AG08396 (cell line): ENCODE measurements at regions not wholly inside any gene's neighbourhood (a gene's known extent, or its start where the extent isn't known, plus 50 kb on each side); places are given as distances from the start of the nearest gene placed in this dataset.

Experiments
- DNase-seq: peaks from one replicate; pipeline ENCODE4 v3.0.0; 2012; ENCODE audit warnings: low spot score, mixed read lengths

DNA sequence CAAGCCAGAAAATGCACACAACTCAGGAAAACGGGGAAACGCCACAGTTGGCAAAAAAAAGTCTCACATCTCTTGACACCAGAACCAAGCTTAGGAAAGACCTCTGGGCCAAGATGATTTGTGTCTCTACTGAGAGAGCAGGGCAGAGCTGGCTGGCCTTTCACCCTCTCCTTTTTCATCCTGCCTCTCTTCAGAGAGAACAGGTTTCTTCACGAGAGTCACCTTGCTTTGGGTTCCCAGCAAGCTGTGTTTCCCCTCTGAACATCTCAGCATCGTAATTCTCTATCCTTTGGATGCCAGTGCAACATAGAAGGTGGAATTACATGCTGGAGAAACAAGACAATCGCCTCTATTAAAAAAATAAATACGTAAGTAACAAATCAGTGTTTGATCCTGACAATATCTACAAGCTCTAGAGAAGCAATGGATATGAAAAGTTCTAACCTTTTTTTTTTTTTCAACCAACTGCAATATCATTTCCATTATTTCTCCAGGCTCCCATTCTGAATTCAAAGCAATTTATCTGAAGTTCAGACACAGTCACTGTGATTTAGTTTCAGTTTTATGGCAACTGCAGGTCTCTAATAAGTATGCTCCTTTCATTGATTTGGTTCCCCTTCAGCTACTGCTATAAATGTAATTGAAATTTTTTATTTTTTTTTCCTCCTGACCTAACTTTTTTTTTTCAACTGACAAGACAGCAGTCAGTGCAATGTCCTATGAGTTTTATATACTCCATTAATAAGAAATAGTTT is 708.6 kb downstream of the DTWD2 start:
- no peak for DNase-seq

DNA sequence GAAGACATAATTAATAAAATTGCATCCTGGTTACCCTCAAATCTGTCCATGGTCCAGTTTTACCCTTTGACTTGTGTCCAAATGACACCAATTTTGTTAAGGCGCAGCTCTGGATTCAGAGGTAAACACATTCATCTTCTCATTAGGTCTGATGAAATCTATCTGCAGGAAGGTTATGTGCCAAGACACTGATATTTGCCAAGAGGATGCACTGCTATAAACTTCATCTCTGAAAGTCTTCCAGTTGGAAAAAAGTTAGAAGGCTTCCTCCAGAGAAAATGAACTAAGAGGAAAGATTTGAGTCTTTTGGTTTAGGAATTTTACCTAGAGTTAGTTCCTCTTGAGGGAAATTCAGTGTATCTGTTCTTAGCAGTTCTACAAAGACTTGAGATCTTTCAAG is 717.8 kb downstream of the DTWD2 start:
- no peak for DNase-seq

GRCh38 chr5:118258223-118258622 is 730.1 kb downstream of the DTWD2 start:
- DNase-seq = no peak

GRCh38 chr5:118257066-118257465 is 731.3 kb downstream of the DTWD2 start:
- DNase-seq = no peak

DNA sequence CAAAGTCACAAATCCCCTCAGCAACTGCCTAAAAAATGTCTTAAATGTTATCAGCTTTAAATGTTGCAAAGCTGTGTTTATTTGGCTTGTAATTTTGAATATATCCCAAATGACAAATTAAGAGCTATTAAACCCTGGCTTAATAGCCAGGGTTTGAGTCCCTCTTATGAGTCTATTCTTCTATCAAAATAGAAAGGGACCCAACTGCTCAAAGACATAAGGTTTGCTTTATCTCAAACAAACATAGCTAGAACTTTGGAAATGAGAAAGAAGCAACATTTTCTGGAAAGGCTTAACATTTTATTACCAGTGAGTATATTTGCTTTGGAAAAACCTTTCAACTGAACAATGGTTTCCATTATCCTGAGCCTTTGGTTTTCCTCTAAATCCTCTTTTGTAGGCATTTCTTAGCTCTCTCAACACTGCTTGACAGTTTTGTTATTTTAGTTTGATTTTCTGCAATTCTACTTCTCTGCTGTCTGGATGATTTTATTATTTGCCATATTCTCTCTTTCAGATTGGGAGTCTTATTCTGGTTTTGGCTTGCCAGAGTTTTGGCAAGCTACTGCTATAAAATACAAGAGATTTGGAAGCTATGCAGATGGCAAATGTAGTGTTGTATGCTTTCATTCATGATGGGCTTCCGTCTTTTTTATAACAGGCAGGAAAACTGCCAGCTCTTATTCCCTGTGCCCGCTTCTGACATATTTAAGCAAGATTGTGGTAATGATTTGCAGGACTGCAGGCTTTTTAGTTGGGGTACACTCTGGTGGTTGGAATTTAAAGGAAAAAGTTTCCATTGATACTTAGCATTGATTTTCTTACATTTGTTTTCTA is 734.9 kb downstream of the DTWD2 start:
- no peak for DNase-seq

DNA sequence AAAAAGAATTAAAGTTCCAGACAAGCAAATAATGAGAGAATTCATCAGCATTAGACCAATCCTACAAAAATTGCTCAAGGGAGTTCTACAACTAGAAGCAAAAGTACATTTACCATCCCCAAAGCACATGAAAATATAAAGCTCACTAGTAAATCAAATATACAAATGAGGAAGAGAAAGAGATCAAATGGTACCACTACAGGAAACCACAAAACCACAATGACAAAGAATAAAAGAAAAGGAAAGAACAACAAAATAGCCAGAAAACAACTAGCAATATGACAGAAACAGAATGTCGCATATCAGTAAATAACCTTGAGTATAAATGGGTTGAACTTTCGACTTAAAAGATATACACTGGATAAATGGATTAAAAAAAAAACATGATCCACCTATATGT is 739.0 kb downstream of the DTWD2 start:
- no peak for DNase-seq

DNA sequence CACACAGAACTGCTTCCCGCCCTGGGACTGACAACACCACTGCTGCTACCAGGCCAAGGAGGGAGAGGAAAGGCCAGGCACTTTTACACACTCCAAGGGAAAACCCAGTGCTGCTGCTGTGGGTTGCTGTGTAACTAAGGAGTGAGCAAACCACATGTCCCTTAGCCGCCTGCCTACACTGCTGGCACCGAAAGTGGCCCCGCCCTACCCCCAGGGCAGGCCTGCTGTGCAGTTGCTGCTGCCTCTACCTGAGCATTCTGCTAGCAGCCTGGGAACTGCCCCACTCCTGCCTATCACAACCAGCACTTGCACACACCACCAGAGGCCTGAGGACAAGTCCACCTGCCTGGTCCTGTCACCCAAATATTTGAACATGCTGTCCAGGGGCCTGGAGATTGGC is 740.9 kb downstream of the DTWD2 start:
- DNase-seq = no peak

DNA sequence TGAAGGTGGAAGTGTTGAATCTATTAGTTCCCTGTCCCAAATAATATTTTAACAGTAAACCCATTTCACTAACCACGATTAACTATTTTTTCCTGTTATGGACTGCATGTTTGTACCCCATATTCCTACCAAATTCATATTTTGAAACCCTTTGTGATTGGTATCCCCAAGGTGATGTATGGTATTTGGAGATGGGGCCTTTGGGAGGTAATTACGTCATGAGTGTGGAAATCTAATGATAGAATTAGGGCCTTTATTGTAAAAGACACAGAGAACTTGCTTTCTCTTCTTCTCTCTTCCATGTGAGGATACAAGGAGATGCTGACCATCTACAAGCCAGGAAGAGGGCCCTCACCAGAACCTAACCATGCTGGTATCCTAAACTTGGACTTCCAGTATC is 744.7 kb downstream of the DTWD2 start:
- no peak for DNase-seq

- DNase-seq = no peak
Measured at GRCh38 chr5:118243068-118243467, 745.3 kb downstream of the DTWD2 start.

DNA sequence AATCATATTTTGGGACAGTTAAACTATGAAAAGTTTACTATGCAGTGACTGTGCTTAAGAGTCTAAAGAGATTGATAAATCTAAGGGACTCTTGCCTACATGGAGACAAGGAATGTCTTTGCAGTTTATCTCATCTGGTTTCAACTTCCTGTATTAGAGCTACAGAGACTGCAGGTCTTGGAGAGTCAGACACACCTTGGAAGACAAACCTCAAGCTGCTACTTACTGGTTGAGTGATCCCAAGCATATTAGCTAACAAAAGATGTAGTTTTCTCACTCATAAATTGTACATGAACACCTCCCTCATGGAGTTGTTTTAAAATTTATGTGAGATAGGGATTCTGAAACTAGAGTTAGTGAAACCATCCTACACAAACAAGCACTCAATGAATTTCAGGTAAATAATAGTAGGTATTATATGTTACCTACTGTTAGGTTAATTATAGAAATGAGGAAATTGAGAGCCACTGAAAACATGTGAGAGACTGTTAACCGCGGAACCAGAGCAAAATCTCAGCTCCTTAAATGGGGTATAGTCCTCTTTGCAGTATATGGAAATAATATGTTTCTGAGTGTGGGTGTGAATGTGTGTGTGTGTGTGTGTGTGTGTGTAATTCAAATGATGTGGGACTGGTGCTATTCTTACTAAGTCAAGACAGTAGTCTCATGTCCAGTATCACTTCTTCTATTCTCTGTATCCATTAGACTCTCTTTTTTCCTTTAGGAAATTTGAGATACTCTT is 752.1 kb downstream of the DTWD2 start:
- no peak for DNase-seq

GRCh38 chr5:118233606-118234005 is 754.7 kb downstream of the DTWD2 start:
- no peak for DNase-seq

GRCh38 chr5:118228489-118228888 is 759.9 kb downstream of the DTWD2 start:
- DNase-seq = no peak

DNA sequence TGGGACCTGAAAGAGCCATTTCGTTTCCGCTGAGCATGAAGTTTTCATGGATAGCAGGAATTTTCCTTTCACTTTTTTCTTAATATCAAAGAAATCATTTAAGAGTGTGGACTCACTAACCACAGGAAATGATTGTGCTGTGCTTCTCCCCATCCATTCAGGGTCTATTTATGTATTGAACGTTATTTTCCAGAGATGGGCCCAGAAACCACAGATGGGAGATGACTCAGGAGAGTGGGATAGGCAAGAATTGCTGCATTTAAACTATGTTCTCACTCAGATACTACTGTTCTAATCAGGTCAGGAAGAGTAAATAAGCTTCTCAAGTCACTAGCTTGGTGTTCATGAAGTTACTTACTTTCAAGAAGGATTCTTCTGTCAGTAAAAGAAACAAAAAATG is 763.8 kb downstream of the DTWD2 start:
- DNase-seq = no peak

- DNase-seq = no peak
Measured at GRCh38 chr5:118220556-118221195, 767.7 kb downstream of the DTWD2 start.

GRCh38 chr5:118211606-118212005 is 776.7 kb downstream of the DTWD2 start:
- no peak for DNase-seq

- DNase-seq = no peak
Measured at GRCh38 chr5:118208031-118208453, 780.3 kb downstream of the DTWD2 start.

GRCh38 chr5:118199801-118200200 is 788.5 kb downstream of the DTWD2 start:
- DNase-seq = no peak

DNA sequence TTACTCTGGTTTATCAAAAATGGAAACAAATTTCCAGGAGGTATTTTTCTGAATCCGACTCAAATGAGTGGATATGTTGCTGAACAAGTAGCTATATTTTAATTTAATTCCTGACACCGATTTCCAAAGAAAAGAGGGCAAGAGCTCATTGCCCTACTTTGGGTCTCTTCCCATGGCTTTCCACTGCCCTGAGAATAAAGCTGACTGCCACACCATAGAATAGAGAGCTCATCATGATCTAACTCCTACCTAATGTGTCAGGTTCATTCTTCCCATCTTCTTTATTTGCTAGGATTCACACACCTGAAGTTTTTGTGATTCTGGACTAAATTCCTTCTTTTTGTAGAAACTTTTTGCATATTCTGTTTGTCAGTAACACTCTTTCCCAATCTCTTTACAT is 792.1 kb downstream of the DTWD2 start:
- DNase-seq = no peak

- DNase-seq = no peak
Measured at GRCh38 chr5:118195211-118195610, 793.1 kb downstream of the DTWD2 start.

GRCh38 chr5:118193194-118193905 is 795.0 kb downstream of the DTWD2 start:
- no peak for DNase-seq

- DNase-seq = no peak
Measured at GRCh38 chr5:118185018-118185417, 803.3 kb downstream of the DTWD2 start.

DNA sequence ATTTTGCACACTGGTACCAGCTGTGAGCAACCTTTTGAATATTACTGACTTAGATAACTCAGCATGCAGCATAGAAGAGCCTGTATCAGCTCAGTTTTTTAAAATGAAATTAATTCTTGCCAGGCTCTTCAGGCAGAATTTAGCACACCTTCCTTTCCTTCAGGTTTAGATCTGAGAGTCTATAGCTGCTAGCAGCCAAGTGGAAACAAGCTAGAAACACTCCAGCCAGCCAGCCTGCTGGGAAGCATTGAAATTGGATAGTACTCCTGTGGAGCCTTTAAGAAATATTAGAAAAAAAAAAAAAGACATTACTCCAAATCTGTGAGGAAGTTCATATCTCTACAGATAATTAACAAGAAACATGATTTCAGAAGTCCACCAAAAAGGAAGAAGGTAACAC is 812.2 kb downstream of the DTWD2 start:
- no peak for DNase-seq
